GM12878 (cell line): ENCODE measurements at regions not wholly inside any gene's neighbourhood (a gene's known extent, or its start where the extent isn't known, plus 50 kb on each side); places are given as distances from the start of the nearest gene placed in this dataset.

Experiments used
- ATAC-seq: fragments of 200-7000 bp; cut with Tn5 transposase; 3 replicates; pipeline ENCODE4 v1.9.1; 2020; ENCODE audit warnings: mild to moderate bottlenecking, moderate library complexity
- BruUV-seq: library from RNA; stranded (reverse); fragments of 400-500 nt; replicated peaks from 2 replicates; lab custom pipeline; 2021; lab: Mats Ljungman, UMichigan
- CTCF ChIA-PET: fragments of 300-600 bp; sonication (Branson Sonifier 250); formaldehyde crosslinking; extraction: SDS; loops from one replicate; lab custom pipeline; 2021; ENCODE audit warnings: inconsistent platforms; lab: Yijun Ruan, JAX
- POLR2A ChIA-PET: fragments of 350-600 bp; formaldehyde crosslinking; extraction: SDS; loops from one replicate; lab custom pipeline; 2021; ENCODE audit warnings: inconsistent platforms; lab: Charles Lee
- RAD21 ChIA-PET: fragments of 300-600 bp; sonication (Branson Sonifier 250); formaldehyde crosslinking; loops from one replicate; lab custom pipeline; 2023; ENCODE audit warnings: antibody characterized with exemption; ENCODE audit not compliant: unreplicated experiment; lab: Charles Lee
- SMC1A ChIA-PET: fragments of 300-600 bp; sonication (Branson Sonifier 250); formaldehyde crosslinking; loops from one replicate; lab custom pipeline; 2023; ENCODE audit not compliant: unreplicated experiment, uncharacterized antibody; lab: Charles Lee
- DNase-seq: peaks from one replicate; pipeline ENCODE4 v3.0.0-alpha.2; 2011; ENCODE audit warnings: low read depth, low spot score
- FAIRE-seq: peaks from 3 replicates; lab custom pipeline; 2011; peaks lifted over from hg19 to GRCh38; lab: Jason Lieb, UNC
- H2AFZ ChIP-seq: 2 replicates; pipeline ENCODE4 v1.6.0; 2011; ENCODE audit warnings: low read depth, low read length, control low read depth; ENCODE audit not compliant: control insufficient read depth
- H3K27ac ChIP-seq: 2 replicates; pipeline ENCODE4 v1.5.1; 2011; ENCODE audit warnings: control low read depth; ENCODE audit not compliant: control insufficient read depth, insufficient read depth
- H3K27me3 ChIP-seq, 2 experiments: replicated peaks in 1 of 2; 2 replicates each; pipeline versions ENCODE4 v1.6.0 to v1.6.1; 2011; ENCODE audit warnings: low read length in 1 of 2; ENCODE audit not compliant: control insufficient read depth in 2 of 2, insufficient read depth in 2 of 2
- H3K36me3 ChIP-seq, 2 experiments: 2 replicates each; pipeline ENCODE4 v1.5.1; 2011; ENCODE audit warnings: low read length in 1 of 2; ENCODE audit not compliant: control insufficient read depth in 2 of 2, insufficient read depth in 2 of 2
- H3K4me1 ChIP-seq: 2 replicates; pipeline ENCODE4 v1.6.1; 2011; ENCODE audit warnings: mild to moderate bottlenecking, low read length, moderate library complexity, mixed read lengths; ENCODE audit not compliant: control insufficient read depth, insufficient read depth
- H3K4me2 ChIP-seq: 2 replicates; pipeline ENCODE4 v1.6.0; 2011; ENCODE audit warnings: control low read depth; ENCODE audit not compliant: control insufficient read depth, insufficient read depth
- H3K4me3 ChIP-seq: fragments of 200-600 bp; sonication (generic); 2 replicates; pipeline ENCODE4 v1.5.1; 2016
- H3K79me2 ChIP-seq: 2 replicates; pipeline ENCODE4 v1.6.0; 2011; ENCODE audit warnings: low read length; ENCODE audit not compliant: control insufficient read depth, insufficient read depth
- H3K9ac ChIP-seq: 2 replicates; pipeline ENCODE4 v1.8.0; 2011; ENCODE audit warnings: low read length, control low read depth, mixed read lengths; ENCODE audit not compliant: control insufficient read depth, insufficient read depth
- H3K9me3 ChIP-seq: replicated peaks from 3 replicates; pipeline ENCODE4 v1.5.1; 2011; ENCODE audit warnings: mild to moderate bottlenecking, low read length; ENCODE audit not compliant: control insufficient read depth, insufficient read depth
- H4K20me1 ChIP-seq: 2 replicates; pipeline ENCODE4 v1.6.0; 2011; ENCODE audit not compliant: control insufficient read depth, insufficient read depth
- ETV6 ChIP-seq, 2 experiments: fragments of 450-650 bp in 1 of 2; IDR thresholded peaks in 1 of 2; conservative IDR thresholded peaks in 1 of 2; 2 replicates each; pipeline ENCODE4 v1.6.1; 2014; ENCODE audit warnings: antibody characterized with exemption in 1 of 2, borderline replicate concordance in 1 of 2, low read depth in 1 of 2, mild to moderate bottlenecking in 1 of 2, moderate library complexity in 1 of 2
- EZH2 ChIP-seq: IDR thresholded peaks from 2 replicates; pipeline ENCODE4 v1.6.1; 2012; ENCODE audit warnings: low read depth, mild to moderate bottlenecking, control low read depth, inconsistent platforms, low read length, borderline replicate concordance; ENCODE audit not compliant: control insufficient read depth
- GABPA ChIP-seq: IDR thresholded peaks from 2 replicates; pipeline ENCODE4 v1.6.1; 2014; ENCODE audit warnings: antibody characterized with exemption, low read depth, mild to moderate bottlenecking, inconsistent platforms
- IKZF1 ChIP-seq: fragments of 450-650 bp; conservative IDR thresholded peaks from 2 replicates; pipeline ENCODE4 v1.6.1; 2017; ENCODE audit warnings: antibody characterized with exemption, mild to moderate bottlenecking
- NR2F1 ChIP-seq: fragments of 450-650 bp; conservative IDR thresholded peaks from 2 replicates; pipeline ENCODE4 v1.6.1; 2017; ENCODE audit warnings: mild to moderate bottlenecking
- PML ChIP-seq: IDR thresholded peaks from 2 replicates; pipeline ENCODE4 v1.6.1; 2012; ENCODE audit warnings: low read length, inconsistent platforms
- POLR2AphosphoS2 ChIP-seq: IDR thresholded peaks from 2 replicates; pipeline ENCODE4 v1.6.1; 2011; ENCODE audit warnings: low read depth, mild to moderate bottlenecking, low read length, improper control_type of control experiment, moderate library complexity
- SPI1 ChIP-seq: IDR thresholded peaks from 2 replicates; pipeline ENCODE4 v1.6.1; 2011; ENCODE audit warnings: low read depth, mild to moderate bottlenecking, low read length, moderate library complexity, borderline replicate concordance; ENCODE audit not compliant: insufficient read depth
- WGBS: methylation state at CpG from one replicate; pipeline ENCODE4 v1.1.6; 2016; ENCODE audit warnings: low lambda C conversion rate; ENCODE audit not compliant: insufficient replicate concordance, insufficient coverage; ENCODE audit errors: missing lambda C conversion rate; 5-methylcytosine and 5-hydroxymethylcytosine counted together
- in situ Hi-C: fragments of 300-500 bp; cut with MboI; formaldehyde crosslinking; loops from 9 replicates; pipeline ENCODE4 v1.14.3; 2018; ENCODE audit warnings: mixed read lengths
- intact Hi-C: fragments of 100-400 bp; cut with micrococcal nuclease; formaldehyde crosslinking; loops from one replicate; pipeline ENCODE4 v1.14.2; 2022; ENCODE audit not compliant: unreplicated experiment
- TF ChIP-seq, protein P1 (sequence below): fragments of 450-650 bp; IDR thresholded peaks from 2 replicates; pipeline ENCODE4 v1.6.1; 2018; ENCODE audit warnings: mild to moderate bottlenecking, low read depth, moderate library complexity; ENCODE audit not compliant: partially characterized antibody
- TF ChIP-seq, protein P2 (sequence below): fragments of 450-650 bp; formaldehyde crosslinking; IDR thresholded peaks from 2 replicates; pipeline ENCODE4 v1.5.0; 2022; ENCODE audit warnings: mild to moderate bottlenecking, missing genetic modification characterization
- TF ChIP-seq, protein P3 (sequence below): IDR thresholded peaks from 2 replicates; pipeline ENCODE4 v1.6.1; 2011; ENCODE audit warnings: mild to moderate bottlenecking, low read depth, low read length, moderate library complexity; ENCODE audit not compliant: insufficient replicate concordance
- TF ChIP-seq, protein P4 (sequence below): IDR thresholded peaks from 2 replicates; pipeline ENCODE4 v1.6.1; 2011; ENCODE audit warnings: borderline replicate concordance, low read depth, mild to moderate bottlenecking, moderate library complexity, low read length; ENCODE audit not compliant: insufficient read depth, poor library complexity, severe bottlenecking

DNA sequence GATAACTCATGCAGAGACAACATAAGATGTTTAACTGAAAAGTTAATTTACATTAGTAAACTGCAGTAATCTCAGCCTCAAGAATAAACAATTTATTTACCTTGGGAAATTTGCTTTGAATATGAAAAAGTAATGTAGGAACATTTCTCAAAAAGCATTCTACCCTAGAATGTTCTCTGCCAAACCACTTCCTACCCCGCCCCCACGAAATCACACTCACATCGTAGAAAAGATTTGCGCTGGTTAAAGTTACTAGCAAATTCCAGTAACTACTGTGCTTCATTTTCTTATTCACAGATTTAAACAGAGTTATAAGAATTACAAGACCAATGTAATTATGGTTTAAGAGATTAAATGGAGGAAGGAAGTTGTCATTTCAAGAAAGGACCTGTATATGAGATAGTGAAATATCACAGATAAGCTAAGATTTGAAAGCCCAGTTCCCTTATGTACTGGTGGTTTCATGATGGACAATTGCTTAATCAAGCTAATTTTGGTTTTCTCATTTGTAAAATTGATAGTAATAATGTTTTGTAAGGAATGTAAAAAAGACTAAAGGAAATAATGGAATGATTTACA, 175.4 kb downstream of the GNAI1 start (continued):
- TF ChIP-seq ETV6 (conservative IDR thresholded peaks at IDR 0.05 in 1 of 2, IDR thresholded peaks at IDR 0.05 in 1 of 2; ENCODE audit: borderline replicate concordance in 1 of 2, low read depth in 1 of 2), result no peak
- TF ChIP-seq, protein P1, sequence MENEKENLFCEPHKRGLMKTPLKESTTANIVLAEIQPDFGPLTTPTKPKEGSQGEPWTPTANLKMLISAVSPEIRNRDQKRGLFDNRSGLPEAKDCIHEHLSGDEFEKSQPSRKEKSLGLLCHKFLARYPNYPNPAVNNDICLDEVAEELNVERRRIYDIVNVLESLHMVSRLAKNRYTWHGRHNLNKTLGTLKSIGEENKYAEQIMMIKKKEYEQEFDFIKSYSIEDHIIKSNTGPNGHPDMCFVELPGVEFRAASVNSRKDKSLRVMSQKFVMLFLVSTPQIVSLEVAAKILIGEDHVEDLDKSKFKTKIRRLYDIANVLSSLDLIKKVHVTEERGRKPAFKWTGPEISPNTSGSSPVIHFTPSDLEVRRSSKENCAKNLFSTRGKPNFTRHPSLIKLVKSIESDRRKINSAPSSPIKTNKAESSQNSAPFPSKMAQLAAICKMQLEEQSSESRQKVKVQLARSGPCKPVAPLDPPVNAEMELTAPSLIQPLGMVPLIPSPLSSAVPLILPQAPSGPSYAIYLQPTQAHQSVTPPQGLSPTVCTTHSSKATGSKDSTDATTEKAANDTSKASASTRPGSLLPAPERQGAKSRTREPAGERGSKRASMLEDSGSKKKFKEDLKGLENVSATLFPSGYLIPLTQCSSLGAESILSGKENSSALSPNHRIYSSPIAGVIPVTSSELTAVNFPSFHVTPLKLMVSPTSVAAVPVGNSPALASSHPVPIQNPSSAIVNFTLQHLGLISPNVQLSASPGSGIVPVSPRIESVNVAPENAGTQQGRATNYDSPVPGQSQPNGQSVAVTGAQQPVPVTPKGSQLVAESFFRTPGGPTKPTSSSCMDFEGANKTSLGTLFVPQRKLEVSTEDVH, result no peak

DNA sequence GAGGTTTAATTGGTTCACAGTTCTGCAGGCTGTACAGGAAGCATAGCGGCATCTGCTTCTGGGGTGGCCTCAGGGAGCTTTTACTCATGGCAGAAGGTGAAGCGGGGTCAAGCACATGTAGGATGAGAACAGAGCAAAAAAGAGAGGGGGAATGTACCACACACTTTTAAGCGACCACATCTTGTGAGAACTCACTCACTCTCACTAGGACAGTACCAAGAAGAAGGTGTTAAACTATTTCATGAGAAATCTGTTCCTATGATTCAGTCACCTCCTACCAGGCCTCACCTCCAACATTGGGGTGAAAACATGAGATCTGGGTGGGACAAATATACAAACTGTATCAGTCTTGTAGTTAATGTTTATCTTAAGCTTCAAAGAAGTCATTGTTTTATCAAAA, 174.7 kb downstream of the GNAI1 start:
- no TSS peak for BruUV-seq
- no peaks in the 10 kb centered on the region for H3K79me2 ChIP-seq
- no peak overlapping the region for H3K4me3 ChIP-seq
- POLR2A ChIA-PET, result no interaction called here
- RAD21 ChIA-PET, result no interaction called here
- H3K9ac ChIP-seq, result no peak overlapping the region
- H3K4me2 ChIP-seq, result no peak overlapping the region
- H3K9me3 ChIP-seq, result no peaks in the 10 kb centered on the region
- in situ Hi-C loops, result no loop called here
- FAIRE-seq (no peak), DNase-seq (no peak), ATAC-seq (no peak)
- CTCF ChIA-PET, result no interaction called here
- no peaks in the 10 kb centered on the region for H3K4me1 ChIP-seq
- H2AFZ ChIP-seq, result no peak overlapping the region
- H3K27me3 ChIP-seq, result no peaks in the 10 kb centered on the region
- H3K36me3 ChIP-seq, result no peaks in the 10 kb centered on the region
- H4K20me1 ChIP-seq, result no peaks in the 10 kb centered on the region
- 30% methylated on average over 3 of the region's 3 CpGs for WGBS
- intact Hi-C loops, result no loop called here
- SMC1A ChIA-PET, result no interaction called here
- H3K27ac ChIP-seq, result no peak overlapping the region
- TF ChIP-seq NR2F1, result no peak
- TF ChIP-seq IKZF1, result no peak
- TF ChIP-seq POLR2AphosphoS2, result no peak
- TF ChIP-seq, protein P2, sequence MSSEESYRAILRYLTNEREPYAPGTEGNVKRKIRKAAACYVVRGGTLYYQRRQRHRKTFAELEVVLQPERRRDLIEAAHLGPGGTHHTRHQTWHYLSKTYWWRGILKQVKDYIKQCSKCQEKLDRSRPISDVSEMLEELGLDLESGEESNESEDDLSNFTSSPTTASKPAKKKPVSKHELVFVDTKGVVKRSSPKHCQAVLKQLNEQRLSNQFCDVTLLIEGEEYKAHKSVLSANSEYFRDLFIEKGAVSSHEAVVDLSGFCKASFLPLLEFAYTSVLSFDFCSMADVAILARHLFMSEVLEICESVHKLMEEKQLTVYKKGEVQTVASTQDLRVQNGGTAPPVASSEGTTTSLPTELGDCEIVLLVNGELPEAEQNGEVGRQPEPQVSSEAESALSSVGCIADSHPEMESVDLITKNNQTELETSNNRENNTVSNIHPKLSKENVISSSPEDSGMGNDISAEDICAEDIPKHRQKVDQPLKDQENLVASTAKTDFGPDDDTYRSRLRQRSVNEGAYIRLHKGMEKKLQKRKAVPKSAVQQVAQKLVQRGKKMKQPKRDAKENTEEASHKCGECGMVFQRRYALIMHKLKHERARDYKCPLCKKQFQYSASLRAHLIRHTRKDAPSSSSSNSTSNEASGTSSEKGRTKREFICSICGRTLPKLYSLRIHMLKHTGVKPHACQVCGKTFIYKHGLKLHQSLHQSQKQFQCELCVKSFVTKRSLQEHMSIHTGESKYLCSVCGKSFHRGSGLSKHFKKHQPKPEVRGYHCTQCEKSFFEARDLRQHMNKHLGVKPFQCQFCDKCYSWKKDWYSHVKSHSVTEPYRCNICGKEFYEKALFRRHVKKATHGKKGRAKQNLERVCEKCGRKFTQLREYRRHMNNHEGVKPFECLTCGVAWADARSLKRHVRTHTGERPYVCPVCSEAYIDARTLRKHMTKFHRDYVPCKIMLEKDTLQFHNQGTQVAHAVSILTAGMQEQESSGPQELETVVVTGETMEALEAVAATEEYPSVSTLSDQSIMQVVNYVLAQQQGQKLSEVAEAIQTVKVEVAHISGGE, result no peak
- TF ChIP-seq GABPA, result no peak
- TF ChIP-seq, protein P3, sequence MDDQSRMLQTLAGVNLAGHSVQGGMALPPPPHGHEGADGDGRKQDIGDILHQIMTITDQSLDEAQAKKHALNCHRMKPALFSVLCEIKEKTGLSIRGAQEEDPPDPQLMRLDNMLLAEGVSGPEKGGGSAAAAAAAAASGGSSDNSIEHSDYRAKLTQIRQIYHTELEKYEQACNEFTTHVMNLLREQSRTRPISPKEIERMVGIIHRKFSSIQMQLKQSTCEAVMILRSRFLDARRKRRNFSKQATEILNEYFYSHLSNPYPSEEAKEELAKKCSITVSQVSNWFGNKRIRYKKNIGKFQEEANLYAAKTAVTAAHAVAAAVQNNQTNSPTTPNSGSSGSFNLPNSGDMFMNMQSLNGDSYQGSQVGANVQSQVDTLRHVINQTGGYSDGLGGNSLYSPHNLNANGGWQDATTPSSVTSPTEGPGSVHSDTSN, result no peak
- TF ChIP-seq EZH2, result no peak
- TF ChIP-seq, protein P4, sequence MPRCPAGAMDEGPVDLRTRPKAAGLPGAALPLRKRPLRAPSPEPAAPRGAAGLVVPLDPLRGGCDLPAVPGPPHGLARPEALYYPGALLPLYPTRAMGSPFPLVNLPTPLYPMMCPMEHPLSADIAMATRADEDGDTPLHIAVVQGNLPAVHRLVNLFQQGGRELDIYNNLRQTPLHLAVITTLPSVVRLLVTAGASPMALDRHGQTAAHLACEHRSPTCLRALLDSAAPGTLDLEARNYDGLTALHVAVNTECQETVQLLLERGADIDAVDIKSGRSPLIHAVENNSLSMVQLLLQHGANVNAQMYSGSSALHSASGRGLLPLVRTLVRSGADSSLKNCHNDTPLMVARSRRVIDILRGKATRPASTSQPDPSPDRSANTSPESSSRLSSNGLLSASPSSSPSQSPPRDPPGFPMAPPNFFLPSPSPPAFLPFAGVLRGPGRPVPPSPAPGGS, result no peak
- TF ChIP-seq SPI1, result no peak
- no peak for TF ChIP-seq PML
